Activated T-cell treated with anti-CD3 and anti-CD28 coated beads for 1 hour (primary cell): ENCODE measurements at regions not wholly inside any gene's neighbourhood (a gene's known extent, or its start where the extent isn't known, plus 50 kb on each side); places are given as distances from the start of the nearest gene placed in this dataset.

Source experiments
- DNase-seq: peaks from one replicate; pipeline ENCODE4 v3.0.0-alpha.2; 2020; ENCODE audit warnings: low read depth

GRCh38 chr21:35843911-35844667 lies 216.2 kb downstream of the SETD4 start:
- DNase-seq = no peak

- no peak for DNase-seq
Measured at GRCh38 chr21:35840949-35841348, 219.4 kb downstream of the SETD4 start.

GRCh38 chr21:35840197-35840799 lies 220.0 kb downstream of the SETD4 start:
- DNase-seq = peak; percentile 22

- DNase-seq = no peak
Measured at GRCh38 chr21:35838987-35839763, 221.2 kb downstream of the SETD4 start.

DNA sequence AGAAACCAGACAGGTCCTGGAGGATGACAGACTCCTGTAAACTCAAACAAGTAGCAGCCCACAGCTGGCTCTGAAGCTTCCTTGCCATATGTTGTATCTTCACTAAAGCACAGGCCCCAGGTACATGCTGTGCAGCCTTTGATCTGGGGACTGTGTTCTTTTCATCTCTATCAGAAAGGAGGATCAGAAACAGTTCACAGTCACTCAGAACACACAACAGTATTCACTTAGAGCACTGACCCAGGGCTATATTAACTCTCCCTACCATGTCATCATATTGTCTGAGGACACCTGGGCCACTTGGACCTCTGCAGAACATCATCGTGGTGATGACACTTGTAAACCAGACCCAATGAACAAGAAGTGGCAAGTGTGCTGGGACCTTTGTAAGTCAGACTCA lies 222.0 kb downstream of the SETD4 start:
- DNase-seq = no peak

DNA sequence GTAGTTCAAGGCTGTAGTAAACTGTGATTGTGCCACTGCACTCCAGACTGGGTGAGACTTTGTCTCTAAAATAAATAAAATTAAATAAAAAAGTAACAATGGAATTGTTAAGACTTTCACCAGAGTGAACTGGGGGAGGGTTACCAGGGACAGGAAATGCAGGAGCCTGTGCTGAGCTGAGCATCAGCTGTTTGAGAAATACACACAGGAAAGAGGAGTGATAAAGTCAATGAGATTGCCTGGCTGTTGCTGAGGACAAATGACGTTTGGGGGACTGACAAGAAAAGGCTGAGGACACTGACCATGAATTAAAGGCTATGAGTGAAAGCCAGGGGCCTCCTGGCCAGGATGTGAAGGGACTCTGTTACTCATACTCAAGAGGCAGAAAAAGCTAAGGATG lies 226.3 kb downstream of the SETD4 start:
- no peak for DNase-seq

DNA sequence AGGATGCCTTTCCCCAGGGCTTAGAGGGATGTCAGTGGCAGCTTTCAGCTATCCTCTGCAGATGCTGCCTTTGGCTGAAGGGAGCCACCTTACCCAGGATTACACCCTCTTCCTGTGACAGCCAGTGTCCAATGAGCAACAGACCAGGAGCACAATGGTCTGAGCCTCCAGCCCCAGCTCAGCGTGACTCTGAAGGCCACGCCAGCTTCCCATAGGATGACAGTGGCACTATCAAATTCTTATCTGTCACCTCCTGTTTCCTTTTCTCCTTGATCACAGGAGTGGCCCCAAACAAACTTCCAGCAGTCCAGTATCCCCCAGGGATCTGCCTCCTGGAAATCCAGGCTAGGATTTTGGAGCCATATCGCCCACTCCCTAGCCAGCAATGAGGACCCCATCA lies 226.9 kb downstream of the SETD4 start:
- DNase-seq = no peak

GRCh38 chr21:35831230-35831629 lies 229.1 kb downstream of the SETD4 start:
- no peak for DNase-seq

- no peak for DNase-seq
Measured at GRCh38 chr21:35829067-35829466, 231.3 kb downstream of the SETD4 start.

- DNase-seq = no peak
Measured at GRCh38 chr21:35828161-35828560, 232.2 kb downstream of the SETD4 start.

GRCh38 chr21:35827004-35827403 lies 233.3 kb downstream of the SETD4 start:
- no peak for DNase-seq

DNA sequence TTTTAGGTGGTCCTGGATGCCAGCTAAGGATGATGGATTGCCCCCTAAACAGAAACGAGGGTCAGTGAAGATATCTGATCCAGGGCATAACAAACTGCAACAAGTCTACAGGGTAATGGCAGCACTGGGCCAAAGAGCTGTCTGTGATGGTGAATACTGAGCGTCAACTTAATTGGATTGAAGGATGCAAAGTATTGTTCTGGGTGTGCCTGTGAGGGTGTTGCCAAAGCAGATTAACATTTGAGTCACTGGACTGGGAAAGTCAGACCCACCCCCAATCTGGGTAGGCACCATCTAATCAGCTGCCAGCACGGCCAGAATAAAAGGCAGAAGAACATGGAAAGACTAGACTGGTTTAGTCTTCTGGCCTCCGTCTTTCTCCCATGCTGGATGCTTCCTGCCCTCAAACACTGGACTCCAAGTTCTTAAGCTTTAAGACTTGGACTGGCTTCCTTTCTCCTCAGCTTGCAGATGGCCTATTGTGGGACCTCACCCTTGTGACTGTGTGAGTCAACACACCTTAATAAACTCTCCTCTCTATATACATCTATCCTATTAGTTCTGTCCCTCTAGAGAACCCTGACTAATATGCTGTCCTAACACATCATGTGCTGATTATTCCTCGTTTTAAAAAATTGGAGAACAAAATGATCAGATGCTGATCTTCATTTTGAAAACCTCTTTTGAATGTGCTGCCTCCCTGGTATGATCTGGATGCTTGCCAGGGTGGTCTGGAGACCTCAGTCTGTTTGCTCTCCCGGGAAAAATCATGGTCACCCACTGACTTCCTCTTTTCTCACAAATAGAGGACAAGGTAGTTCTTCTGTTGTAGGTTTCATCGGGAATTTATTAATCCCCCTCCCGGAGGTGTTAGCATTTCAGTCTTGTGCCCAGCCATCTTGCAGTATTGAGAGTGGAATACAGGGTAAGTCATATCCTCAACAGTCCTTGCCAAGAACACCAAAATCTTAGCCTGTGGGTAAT lies 234.7 kb downstream of the SETD4 start:
- DNase-seq = no peak

- DNase-seq = no peak
Measured at GRCh38 chr21:35824136-35824535, 236.2 kb downstream of the SETD4 start.

- no peak for DNase-seq
Measured at GRCh38 chr21:35819134-35819533, 241.2 kb downstream of the SETD4 start.

DNA sequence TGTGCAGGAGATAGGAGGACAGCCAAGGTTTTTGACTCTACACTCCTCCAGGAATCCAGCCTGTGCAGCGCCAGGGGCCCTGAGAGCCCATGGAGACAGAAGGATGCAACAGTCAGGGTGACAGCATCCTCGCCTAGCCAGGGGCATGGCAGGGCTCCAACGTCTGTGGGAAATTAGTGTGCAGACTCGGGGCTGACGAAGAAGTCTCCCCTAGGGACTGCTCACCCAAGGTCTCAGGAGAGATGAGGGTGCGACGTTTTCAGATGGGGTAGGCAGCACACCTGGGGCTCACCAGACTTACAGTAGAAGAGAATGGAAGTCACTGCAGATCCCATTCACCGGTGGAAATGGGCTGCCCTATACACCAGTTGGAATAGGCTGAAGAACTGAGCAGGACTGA lies 241.7 kb downstream of the SETD4 start:
- DNase-seq = no peak

GRCh38 chr21:35814858-35815619 lies 245.3 kb downstream of the SETD4 start:
- DNase-seq = no peak

- DNase-seq = no peak
Measured at GRCh38 chr21:35812679-35813078, 247.6 kb downstream of the SETD4 start.

- no peak for DNase-seq
Measured at GRCh38 chr21:35811191-35811806, 249.0 kb downstream of the SETD4 start.

GRCh38 chr21:35810431-35810970 lies 249.8 kb downstream of the SETD4 start:
- no peak for DNase-seq

DNA sequence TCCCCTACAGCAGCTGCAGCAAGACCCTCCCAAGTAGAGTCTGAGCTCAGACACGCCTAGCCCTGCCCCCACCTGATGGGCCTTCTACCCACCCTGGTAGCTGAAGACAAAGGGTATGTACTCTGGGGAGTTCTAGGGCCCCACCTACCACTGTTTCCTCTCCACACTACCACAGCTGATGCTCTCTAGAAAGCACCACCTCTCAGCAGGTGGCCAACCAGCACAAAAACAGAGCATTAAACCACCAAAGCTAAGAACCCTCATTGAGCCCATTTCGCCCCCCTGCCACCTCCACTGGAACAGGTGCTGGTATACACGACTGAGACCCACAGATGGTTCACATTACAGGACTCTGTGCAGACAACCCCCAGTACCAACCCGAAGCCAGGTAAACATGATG lies 258.9 kb downstream of the SETD4 start:
- no peak for DNase-seq
